ENCODE measurements at regions not wholly inside any gene's neighbourhood (a gene's known extent, or its start where the extent isn't known, plus 50 kb on each side); places are given as distances from the start of the nearest gene placed in this dataset.

DNA sequence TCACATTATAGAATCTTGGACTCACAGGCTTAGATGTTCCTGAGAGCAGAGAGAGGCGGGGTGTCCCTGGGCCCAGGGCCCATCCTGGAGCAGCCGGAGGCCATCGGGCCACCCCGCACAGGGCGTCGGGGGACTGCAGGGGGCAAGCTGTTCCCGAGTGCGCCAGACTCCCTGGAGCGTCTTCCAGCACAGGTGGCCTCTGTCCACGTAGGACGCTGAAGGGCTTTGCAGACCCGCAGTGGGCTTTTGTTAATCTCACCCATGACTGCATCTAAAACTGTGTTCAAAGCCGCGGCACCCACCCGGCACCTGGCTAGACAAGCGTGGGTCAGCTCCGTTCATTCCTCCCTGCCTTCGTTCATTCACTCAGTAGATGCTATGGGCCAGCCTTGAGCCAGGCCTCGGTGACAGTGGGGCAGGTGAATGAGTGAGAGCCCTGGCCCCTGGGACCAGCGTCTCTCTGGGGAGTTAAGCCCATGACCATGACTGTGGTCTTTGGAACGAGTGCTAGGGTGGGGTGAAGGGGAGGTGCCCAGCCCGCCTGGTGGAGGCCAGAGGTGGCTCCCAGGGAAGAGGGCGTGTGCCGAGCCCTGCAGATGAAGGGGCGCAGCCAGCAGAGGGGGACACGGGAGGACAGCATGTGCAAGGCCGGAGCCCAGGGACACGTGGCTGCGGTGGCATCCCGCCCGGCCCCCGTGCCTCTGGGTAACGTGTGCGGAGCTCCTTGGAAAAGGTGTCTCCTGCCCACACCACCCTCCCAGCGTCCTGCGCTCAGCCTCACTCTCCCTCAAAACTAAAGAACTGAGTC lies 98.3 kb downstream of the HMX1 start:
- no peak for DNase-seq

GRCh38 chr4:8772499-8773123 lies 99.0 kb downstream of the HMX1 start:
- no peak for DNase-seq

GRCh38 chr4:8771666-8772065 lies 100.0 kb downstream of the HMX1 start:
- DNase-seq = no peak

- no peak for DNase-seq
These were observed 100.4 kb downstream of the HMX1 start for GRCh38 chr4:8771258-8771590.

DNA sequence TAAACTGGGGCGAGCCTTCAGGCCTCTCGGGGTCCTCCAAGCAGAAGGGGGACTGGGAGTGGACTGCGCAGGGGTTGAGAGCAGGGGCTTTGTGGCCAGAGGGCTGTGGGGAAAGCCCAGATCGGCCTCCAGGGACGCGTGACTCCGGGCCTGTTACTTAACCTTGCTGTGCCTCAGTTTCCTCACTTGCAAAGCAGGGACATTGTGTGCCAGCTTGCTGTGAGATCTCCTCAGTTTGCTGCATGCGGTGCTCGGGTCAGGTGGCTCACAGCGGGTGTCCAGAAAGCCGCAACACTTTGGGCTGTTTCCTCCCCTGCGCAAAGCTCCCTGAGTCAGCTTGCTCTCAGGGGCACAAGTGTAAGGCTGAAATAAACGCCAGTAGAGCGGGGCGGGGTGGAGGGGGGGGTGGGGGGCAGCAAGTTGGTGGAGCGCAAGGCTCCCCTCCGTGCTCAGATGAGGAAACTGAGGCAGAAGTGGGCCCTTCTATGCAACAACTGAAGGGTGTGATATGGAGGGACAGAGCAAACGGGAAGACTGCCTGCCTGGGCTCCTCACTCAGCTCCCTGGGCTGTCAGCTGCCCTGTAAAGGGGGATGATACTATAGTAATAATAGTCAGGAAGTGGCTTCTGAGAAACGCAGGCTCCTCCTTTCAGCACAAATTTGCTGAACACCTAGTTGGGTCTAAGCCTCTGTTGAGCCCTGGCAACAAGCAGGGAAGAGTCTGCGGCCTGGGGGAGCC lies 101.0 kb downstream of the HMX1 start:
- DNase-seq = no peak

- no peak for DNase-seq
These were observed 101.8 kb downstream of the HMX1 start for GRCh38 chr4:8769645-8770517.

- DNase-seq = no peak
These were observed 103.2 kb downstream of the HMX1 start for GRCh38 chr4:8768357-8768999.

DNA sequence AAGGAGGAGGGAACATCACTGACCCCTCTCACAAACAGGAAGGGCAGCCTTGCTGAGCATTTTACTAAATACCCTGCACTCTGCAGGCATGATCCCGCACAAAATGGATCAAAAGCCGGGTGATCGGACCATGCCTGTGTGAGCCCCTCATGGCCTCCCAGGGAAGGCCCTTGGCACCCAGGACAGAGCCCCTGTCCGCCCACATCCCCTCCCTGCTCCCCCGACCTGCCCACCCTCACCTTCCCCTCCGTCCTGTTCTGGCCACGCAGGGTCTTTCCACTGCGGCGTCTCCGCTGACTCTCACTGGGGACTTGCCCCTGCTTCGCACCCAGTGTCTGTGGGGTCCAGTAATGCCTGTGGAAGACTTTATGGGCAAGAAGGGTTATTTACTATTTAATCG lies 105.0 kb downstream of the HMX1 start:
- no peak for DNase-seq

DNA sequence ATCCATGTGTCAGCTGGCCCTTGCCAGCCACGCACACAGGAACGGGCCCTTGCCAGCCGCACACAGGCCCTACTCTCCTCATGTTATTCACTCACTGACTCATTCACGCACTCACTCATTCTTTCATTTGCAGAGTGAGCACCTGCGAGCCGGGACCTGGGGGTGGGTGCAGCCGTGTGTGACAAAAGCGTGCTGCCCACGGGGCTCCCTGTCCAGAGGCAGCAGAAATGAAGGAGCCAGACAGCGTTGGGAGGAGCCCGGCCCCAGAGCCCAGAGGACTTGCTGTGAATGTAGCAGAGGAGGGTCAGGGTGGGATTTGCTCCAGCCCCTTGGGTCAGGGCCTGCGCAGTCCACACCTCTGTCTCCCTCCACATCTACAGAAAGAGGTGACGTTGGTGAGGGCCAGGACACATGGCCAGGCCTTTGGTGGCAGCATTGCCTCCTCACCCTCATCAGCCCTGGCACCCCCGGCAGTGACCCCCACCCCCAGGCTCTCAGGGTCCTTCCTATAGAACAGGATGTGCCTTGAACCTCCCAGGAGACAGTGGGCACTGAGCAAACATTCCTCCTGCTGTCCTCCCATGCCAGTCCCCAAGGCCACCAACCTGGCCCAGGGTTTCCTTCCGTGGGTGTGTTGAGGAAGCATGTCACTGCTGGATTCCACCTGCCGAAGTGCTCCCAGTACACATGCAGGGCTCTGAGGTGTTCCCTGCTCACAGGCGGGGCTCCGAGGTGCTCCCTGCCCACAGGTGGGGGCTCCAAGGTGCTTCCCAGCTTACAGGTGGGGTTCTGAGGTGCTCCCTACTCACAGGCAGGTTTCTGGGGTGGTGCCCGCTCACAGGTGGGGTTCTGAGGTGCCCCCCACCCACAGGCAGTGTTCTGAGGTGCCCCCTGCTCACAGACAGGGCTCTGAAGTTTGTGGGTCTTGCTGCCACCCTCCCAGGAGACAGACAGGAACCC lies 105.7 kb downstream of the HMX1 start:
- no peak for DNase-seq

GRCh38 chr4:8765084-8765483 lies 106.6 kb downstream of the HMX1 start:
- no peak for DNase-seq

DNA sequence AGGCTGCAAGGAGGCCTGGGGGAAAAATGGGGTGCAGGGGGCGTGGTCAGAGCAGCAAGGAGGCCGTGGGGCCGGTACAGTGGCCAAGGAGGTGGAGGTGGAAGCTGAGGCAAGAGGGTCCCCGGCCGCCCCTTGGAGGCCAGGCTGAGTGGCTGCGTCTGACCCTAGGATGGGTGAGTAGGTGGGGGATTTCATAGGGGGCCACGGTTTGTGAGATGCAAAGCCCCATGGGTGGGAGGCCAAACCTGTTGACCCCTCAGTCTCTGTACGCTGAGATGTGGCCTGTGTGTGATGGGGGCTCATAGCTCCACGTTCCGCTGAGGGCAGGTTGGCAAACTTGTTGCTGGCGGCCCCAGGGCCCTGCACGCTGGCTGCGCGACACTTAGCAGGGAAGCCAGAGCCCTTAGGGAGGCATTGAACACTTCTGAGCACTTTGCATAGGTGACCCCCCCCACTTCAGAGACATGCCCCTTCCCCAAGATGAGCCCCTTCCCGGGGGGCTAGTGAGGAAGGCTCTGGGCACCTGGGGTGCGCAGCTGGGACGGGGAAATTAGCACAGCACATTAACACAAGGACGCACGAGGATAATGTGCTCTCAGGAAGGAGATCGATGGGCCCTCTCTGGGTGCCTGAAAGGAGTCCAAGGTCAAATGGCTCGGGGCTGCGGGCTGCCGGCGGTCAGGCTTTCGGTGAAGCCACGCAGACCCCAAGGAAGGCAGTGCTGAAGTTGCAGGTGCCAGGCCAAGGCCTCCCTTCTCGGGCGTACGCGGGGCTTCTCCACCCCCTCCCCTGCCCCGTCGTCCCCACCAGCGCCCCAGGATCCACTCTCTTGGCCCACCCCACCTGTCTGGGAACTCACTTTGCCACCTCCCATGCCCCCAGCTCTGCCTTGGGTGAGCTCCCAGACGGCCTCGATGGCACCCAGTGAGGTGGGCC lies 107.4 kb downstream of the HMX1 start:
- no peak for DNase-seq

GRCh38 chr4:8762951-8763735 lies 108.5 kb downstream of the HMX1 start:
- DNase-seq = no peak

GRCh38 chr4:8762356-8762755 lies 109.3 kb downstream of the HMX1 start:
- no peak for DNase-seq

GRCh38 chr4:8761824-8762205 lies 109.8 kb downstream of the HMX1 start:
- DNase-seq = no peak

DNA sequence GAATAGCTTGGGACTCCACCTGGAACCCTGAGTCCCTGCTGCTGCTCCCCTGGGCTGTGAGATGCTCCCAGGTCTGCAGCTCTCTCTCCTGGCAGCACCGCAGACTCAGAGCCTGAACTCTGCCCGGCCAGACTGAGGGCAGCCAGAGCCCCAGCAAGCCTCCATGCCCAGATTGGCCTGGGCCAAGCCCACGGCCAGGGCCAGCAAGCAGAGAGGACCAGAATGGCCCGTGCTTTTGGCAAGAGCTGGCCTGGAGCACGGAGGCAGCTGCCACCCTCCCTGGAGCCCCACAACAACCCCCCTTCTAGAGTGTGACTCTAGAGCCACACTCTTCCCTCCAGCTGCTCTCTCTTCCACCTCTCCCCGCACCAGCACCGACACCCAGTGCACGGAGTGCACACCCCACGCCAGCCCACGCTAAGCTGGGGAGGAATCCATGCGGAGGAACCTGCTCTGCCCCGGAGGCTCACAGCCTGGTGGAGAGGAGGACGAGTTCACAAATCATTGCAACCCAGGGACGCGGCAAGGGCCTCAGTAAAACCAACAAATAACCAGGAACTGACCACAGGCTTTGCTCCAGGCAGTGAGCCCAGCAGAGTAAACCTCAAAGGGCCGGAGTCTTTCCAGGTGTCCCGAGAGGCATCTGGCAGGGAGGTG lies 110.3 kb downstream of the HMX1 start:
- DNase-seq = no peak

- no peak for DNase-seq
These were observed 111.1 kb downstream of the HMX1 start for GRCh38 chr4:8760561-8760960.

DNA sequence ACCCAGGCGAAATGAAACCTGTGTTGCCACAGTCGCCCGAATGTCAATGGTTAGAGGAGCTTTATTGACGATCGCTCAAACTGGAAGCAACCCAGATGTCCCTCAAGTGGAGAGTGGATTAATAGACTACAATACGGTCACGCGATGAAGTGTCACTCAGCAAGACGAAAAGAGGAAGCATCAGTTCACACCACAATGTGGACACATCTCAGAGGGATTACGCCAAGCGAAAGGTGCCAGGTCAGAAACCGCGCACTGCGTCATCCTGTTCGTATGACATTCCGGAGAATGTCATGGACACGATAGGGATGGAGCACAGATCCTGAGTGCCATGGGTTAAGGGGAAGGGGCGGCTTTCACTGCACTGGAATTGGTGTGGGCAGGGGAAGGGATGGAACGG lies 111.7 kb downstream of the HMX1 start:
- DNase-seq = no peak

DNA sequence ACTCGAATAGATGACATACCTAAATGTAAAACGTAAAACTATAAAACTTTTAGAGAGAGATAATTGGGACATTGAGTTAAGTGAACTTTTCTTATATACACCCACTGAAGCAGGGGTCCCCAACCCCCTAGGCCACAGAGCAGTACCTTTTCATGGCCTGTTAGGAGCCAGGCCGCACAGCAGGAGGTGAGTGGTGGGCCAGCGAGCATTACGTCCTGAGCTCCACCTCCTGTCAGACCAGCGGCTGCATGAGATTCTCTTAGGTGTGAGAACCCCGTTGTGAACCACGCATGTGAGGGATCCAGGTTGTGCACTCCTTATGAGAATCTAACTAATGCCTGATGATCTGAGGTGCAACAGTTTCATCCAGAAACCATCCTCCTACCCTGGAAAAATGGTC lies 114.8 kb downstream of the HMX1 start:
- DNase-seq = no peak

All from activated CD4-positive, alpha-beta T cell treated with anti-CD3 and anti-CD28 coated beads, Interleukin-2, amount 50 U/mL, for 48 hours (primary cell).